ENCODE measurements at regions not wholly inside any gene's neighbourhood (a gene's known extent, or its start where the extent isn't known, plus 50 kb on each side); places are given as distances from the start of the nearest gene placed in this dataset.

DNA sequence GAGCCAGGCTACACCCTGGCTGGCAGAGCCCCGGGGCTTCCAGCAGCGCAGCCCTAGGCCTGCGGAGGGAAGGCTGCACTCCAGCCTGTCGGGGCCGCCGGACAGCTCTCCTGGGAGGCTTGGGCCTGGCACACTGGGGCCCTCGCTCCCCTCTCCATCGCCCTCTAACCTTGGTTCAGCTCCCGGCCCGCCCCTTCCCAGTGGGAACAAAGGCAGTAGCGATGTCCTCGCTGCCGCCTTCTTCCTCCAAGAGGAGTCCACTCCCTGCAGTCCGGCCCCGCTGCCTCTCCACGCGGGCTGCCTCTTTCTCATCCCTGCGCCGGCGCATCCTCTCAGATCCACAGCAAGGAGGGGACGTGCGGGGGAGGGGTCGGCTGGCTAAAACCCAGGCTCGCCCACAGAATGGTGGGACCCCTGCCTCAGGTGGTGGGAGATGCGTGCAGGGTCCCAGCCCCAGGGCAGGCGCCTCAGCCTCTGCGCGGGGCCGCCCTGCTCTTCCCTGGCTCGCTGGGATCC is 138.1 kb downstream of the TWIST2 start:
- peak; percentile 38 for DNase-seq (ENCODE audit: low spot score)
- Mint-ChIP-seq H3K9me3 (no peaks in the 10 kb centered on the region), H3K4me1 (peaks cover 13% of the 10 kb centered on the region), H3K27ac (no peak overlapping the region), H3K36me3 (no peaks in the 10 kb centered on the region), H3K27me3 (ENCODE audit: insufficient read depth, low read depth) (peaks cover 3% of the 10 kb centered on the region), H3K4me3 (no peak overlapping the region)
- no peak overlapping the region for H3K4me2 ChIP-seq
- H3K27ac ChIP-seq: no peak overlapping the region
- TF ChIP-seq EZH2 (IDR thresholded peaks at IDR 0.05) (no peak), CTCF (IDR thresholded peaks at IDR 0.05) (no peak), EZH2phosphoT487 (IDR thresholded peaks at IDR 0.05) (no peak)
- peak overlapping the region; percentile 42 for H2AFZ ChIP-seq (replicated peaks)
- no peaks in the 10 kb centered on the region for H4K20me1 ChIP-seq (ENCODE audit: low read depth)
- peaks cover 23% of the 10 kb centered on the region for H3K4me1 ChIP-seq
- H3F3A ChIP-seq (ENCODE audit: low read depth): peaks cover 11% of the 10 kb centered on the region
- no peak overlapping the region for H3K9ac ChIP-seq
- H3K9me3 ChIP-seq (ENCODE audit: low read depth): no peaks in the 10 kb centered on the region
- no peaks in the 10 kb centered on the region for H3K27me3 ChIP-seq
- H3K36me3 ChIP-seq: no peaks in the 10 kb centered on the region
- no peaks in the 10 kb centered on the region for H3K79me2 ChIP-seq (ENCODE audit: low read depth)
- H3K4me3 ChIP-seq: no peak overlapping the region

DNA sequence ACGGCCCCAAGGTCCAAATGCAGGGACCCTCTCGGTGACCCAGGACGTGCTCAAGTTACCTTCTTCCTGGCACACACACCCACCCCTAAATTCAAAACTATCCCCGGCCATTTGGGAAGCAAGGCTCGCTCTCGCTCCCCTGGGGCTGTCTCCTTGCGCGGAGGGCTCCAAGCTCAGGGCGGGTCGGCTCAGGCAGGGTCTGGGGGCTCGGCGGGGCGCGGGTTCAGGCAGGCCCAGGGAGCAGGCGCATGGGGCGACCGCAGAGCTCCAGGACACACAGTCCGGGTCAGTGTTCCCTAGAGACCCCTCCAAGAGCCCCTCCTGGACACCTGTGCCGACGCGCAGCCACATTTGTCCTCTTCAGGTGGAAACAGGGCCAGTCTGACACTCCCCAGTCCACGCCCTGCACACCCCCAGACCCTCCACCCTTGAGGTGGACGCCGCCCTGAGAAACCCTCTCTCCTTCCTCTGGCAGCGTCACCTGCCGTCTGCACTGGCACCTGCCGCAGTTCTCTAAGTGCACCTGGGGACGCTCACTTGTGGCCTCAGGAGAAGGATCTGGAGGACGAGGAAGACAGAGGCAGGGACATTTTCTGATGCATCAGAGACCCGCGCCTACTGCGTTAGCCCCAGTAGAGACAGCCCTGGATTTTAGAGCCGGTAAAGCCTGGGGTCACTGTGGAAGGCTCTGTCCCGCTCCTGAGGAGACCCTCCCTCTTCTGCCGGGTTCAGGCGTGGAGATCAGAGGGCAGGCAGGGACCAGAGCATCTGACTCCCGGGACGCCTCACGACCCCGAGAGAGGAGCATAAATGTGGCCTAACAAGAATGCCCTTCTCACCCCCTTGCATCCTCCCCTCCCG is 138.8 kb downstream of the TWIST2 start:
- H3K27me3 Mint-ChIP-seq (ENCODE audit: insufficient read depth, low read depth): peaks cover 8% of the 10 kb centered on the region
- H3K27me3 ChIP-seq: no peaks in the 10 kb centered on the region
- no peaks in the 10 kb centered on the region for H3K36me3 Mint-ChIP-seq
- H3K27ac Mint-ChIP-seq: peak overlapping the region; percentile 54
- H3F3A ChIP-seq (ENCODE audit: low read depth): peaks cover 11% of the 10 kb centered on the region
- H3K4me3 ChIP-seq: no peak overlapping the region
- H3K9me3 ChIP-seq (ENCODE audit: low read depth): no peaks in the 10 kb centered on the region
- no peak overlapping the region for H3K4me3 Mint-ChIP-seq
- H3K9ac ChIP-seq: no peak overlapping the region
- H3K4me2 ChIP-seq: peak overlapping the region; percentile 28
- H4K20me1 ChIP-seq (ENCODE audit: low read depth): no peaks in the 10 kb centered on the region
- peak overlapping the region; percentile 79 for H2AFZ ChIP-seq (replicated peaks)
- H3K27ac ChIP-seq: no peak overlapping the region
- peaks cover 23% of the 10 kb centered on the region for H3K4me1 ChIP-seq
- peaks cover 17% of the 10 kb centered on the region for H3K4me1 Mint-ChIP-seq
- H3K79me2 ChIP-seq (ENCODE audit: low read depth): no peaks in the 10 kb centered on the region
- no peak for DNase-seq (ENCODE audit: low spot score)
- no peaks in the 10 kb centered on the region for H3K36me3 ChIP-seq
- H3K9me3 Mint-ChIP-seq: no peaks in the 10 kb centered on the region
- TF ChIP-seq CTCF (IDR thresholded peaks at IDR 0.05): no peak
- no peak for TF ChIP-seq EZH2phosphoT487 (IDR thresholded peaks at IDR 0.05)
- TF ChIP-seq EZH2 (IDR thresholded peaks at IDR 0.05): no peak

- Mint-ChIP-seq H3K36me3 (no peaks in the 10 kb centered on the region), H3K4me3 (no peak overlapping the region), H3K27me3 (ENCODE audit: insufficient read depth, low read depth) (peaks cover 8% of the 10 kb centered on the region), H3K27ac (peak overlapping the region; percentile 87), H3K4me1 (peaks cover 17% of the 10 kb centered on the region), H3K9me3 (no peaks in the 10 kb centered on the region)
- Histone ChIP-seq H3K27ac (no peak overlapping the region), H3K9me3 (ENCODE audit: low read depth) (no peaks in the 10 kb centered on the region), H3F3A (ENCODE audit: low read depth) (peaks cover 11% of the 10 kb centered on the region), H3K36me3 (no peaks in the 10 kb centered on the region), H3K4me2 (peak overlapping the region; percentile 28), H3K79me2 (ENCODE audit: low read depth) (no peaks in the 10 kb centered on the region), H3K4me3 (no peak overlapping the region), H3K27me3 (no peaks in the 10 kb centered on the region), H3K4me1 (peaks cover 23% of the 10 kb centered on the region), H4K20me1 (ENCODE audit: low read depth) (no peaks in the 10 kb centered on the region), H2AFZ (replicated peaks) (peak overlapping the region; percentile 79), H3K9ac (no peak overlapping the region)
- TF ChIP-seq CTCF (IDR thresholded peaks at IDR 0.05): no peak
- TF ChIP-seq EZH2phosphoT487 (IDR thresholded peaks at IDR 0.05): no peak
- TF ChIP-seq EZH2 (IDR thresholded peaks at IDR 0.05): no peak
- DNase-seq (ENCODE audit: low spot score): peak; percentile 63
Observed at GRCh38 chr2:238987352-238987981, 139.6 kb downstream of the TWIST2 start.

Data from neural progenitor cell (in vitro differentiated cells).